GM12878 (cell line): ENCODE measurements at regions not wholly inside any gene's neighbourhood (a gene's known extent, or its start where the extent isn't known, plus 50 kb on each side); places are given as distances from the start of the nearest gene placed in this dataset.

ENCODE experiments used
- ATAC-seq: fragments of 200-7000 bp; cut with Tn5 transposase; 3 replicates; pipeline ENCODE4 v1.9.1; 2020; ENCODE audit warnings: mild to moderate bottlenecking, moderate library complexity
- BruUV-seq: library from RNA; stranded (reverse); fragments of 400-500 nt; replicated peaks from 2 replicates; lab custom pipeline; 2021; lab: Mats Ljungman, UMichigan
- CTCF ChIA-PET: fragments of 300-600 bp; sonication (Branson Sonifier 250); formaldehyde crosslinking; extraction: SDS; loops from one replicate; lab custom pipeline; 2021; ENCODE audit warnings: inconsistent platforms; lab: Yijun Ruan, JAX
- POLR2A ChIA-PET: fragments of 350-600 bp; formaldehyde crosslinking; extraction: SDS; loops from one replicate; lab custom pipeline; 2021; ENCODE audit warnings: inconsistent platforms; lab: Charles Lee
- RAD21 ChIA-PET: fragments of 300-600 bp; sonication (Branson Sonifier 250); formaldehyde crosslinking; loops from one replicate; lab custom pipeline; 2023; ENCODE audit warnings: antibody characterized with exemption; ENCODE audit not compliant: unreplicated experiment; lab: Charles Lee
- SMC1A ChIA-PET: fragments of 300-600 bp; sonication (Branson Sonifier 250); formaldehyde crosslinking; loops from one replicate; lab custom pipeline; 2023; ENCODE audit not compliant: unreplicated experiment, uncharacterized antibody; lab: Charles Lee
- DNase-seq: peaks from one replicate; pipeline ENCODE4 v3.0.0-alpha.2; 2011; ENCODE audit warnings: low read depth, low spot score
- FAIRE-seq: peaks from 3 replicates; lab custom pipeline; 2011; peaks lifted over from hg19 to GRCh38; lab: Jason Lieb, UNC
- H2AFZ ChIP-seq: 2 replicates; pipeline ENCODE4 v1.6.0; 2011; ENCODE audit warnings: low read depth, low read length, control low read depth; ENCODE audit not compliant: control insufficient read depth
- H3K27ac ChIP-seq: 2 replicates; pipeline ENCODE4 v1.5.1; 2011; ENCODE audit warnings: control low read depth; ENCODE audit not compliant: control insufficient read depth, insufficient read depth
- H3K27me3 ChIP-seq, 2 experiments: replicated peaks in 1 of 2; 2 replicates each; pipeline versions ENCODE4 v1.6.0 to v1.6.1; 2011; ENCODE audit warnings: low read length in 1 of 2; ENCODE audit not compliant: control insufficient read depth in 2 of 2, insufficient read depth in 2 of 2
- H3K36me3 ChIP-seq, 2 experiments: 2 replicates each; pipeline ENCODE4 v1.5.1; 2011; ENCODE audit warnings: low read length in 1 of 2; ENCODE audit not compliant: control insufficient read depth in 2 of 2, insufficient read depth in 2 of 2
- H3K4me1 ChIP-seq: 2 replicates; pipeline ENCODE4 v1.6.1; 2011; ENCODE audit warnings: mild to moderate bottlenecking, low read length, moderate library complexity, mixed read lengths; ENCODE audit not compliant: control insufficient read depth, insufficient read depth
- H3K4me2 ChIP-seq: 2 replicates; pipeline ENCODE4 v1.6.0; 2011; ENCODE audit warnings: control low read depth; ENCODE audit not compliant: control insufficient read depth, insufficient read depth
- H3K4me3 ChIP-seq: fragments of 200-600 bp; sonication (generic); 2 replicates; pipeline ENCODE4 v1.5.1; 2016
- H3K79me2 ChIP-seq: 2 replicates; pipeline ENCODE4 v1.6.0; 2011; ENCODE audit warnings: low read length; ENCODE audit not compliant: control insufficient read depth, insufficient read depth
- H3K9ac ChIP-seq: 2 replicates; pipeline ENCODE4 v1.8.0; 2011; ENCODE audit warnings: low read length, control low read depth, mixed read lengths; ENCODE audit not compliant: control insufficient read depth, insufficient read depth
- H3K9me3 ChIP-seq: replicated peaks from 3 replicates; pipeline ENCODE4 v1.5.1; 2011; ENCODE audit warnings: mild to moderate bottlenecking, low read length; ENCODE audit not compliant: control insufficient read depth, insufficient read depth
- H4K20me1 ChIP-seq: 2 replicates; pipeline ENCODE4 v1.6.0; 2011; ENCODE audit not compliant: control insufficient read depth, insufficient read depth
- CEBPB ChIP-seq, 2 experiments: fragments of 150-350 bp in 1 of 2; IDR thresholded peaks; 2 replicates each; pipeline ENCODE4 v1.6.1; 2012 to 2014; ENCODE audit warnings: low read depth in 2 of 2, low read length in 2 of 2, borderline replicate concordance in 1 of 2, inconsistent platforms in 1 of 2
- CHD1 ChIP-seq: IDR thresholded peaks from 2 replicates; pipeline ENCODE4 v1.6.1; 2012; ENCODE audit warnings: low read depth, low read length, improper control_type of control experiment
- IRF4 ChIP-seq: IDR thresholded peaks from 2 replicates; pipeline ENCODE4 v1.6.1; 2011; ENCODE audit warnings: low read depth, low read length
- MTA3 ChIP-seq: IDR thresholded peaks from 2 replicates; pipeline ENCODE4 v1.6.1; 2012; ENCODE audit warnings: low read length, inconsistent platforms, borderline replicate concordance
- NR2F1 ChIP-seq: fragments of 450-650 bp; conservative IDR thresholded peaks from 2 replicates; pipeline ENCODE4 v1.6.1; 2017; ENCODE audit warnings: mild to moderate bottlenecking
- PAX5 ChIP-seq: IDR thresholded peaks from 2 replicates; pipeline ENCODE4 v1.6.1; 2011; ENCODE audit warnings: low read depth, low read length, borderline replicate concordance
- POU2F2 ChIP-seq: IDR thresholded peaks from 3 replicates; pipeline ENCODE4 v1.6.1; 2011; ENCODE audit warnings: low read depth, mild to moderate bottlenecking, low read length, borderline replicate concordance
- RAD21 ChIP-seq: IDR thresholded peaks from 2 replicates; pipeline ENCODE4 v1.6.1; 2011; ENCODE audit warnings: mild to moderate bottlenecking, low read depth, low read length, moderate library complexity; ENCODE audit not compliant: insufficient read depth
- STAT1 ChIP-seq: fragments of 450-650 bp; conservative IDR thresholded peaks from 2 replicates; pipeline ENCODE4 v1.6.1; 2014; ENCODE audit warnings: antibody characterized with exemption, mild to moderate bottlenecking
- WRNIP1 ChIP-seq: IDR thresholded peaks from 2 replicates; pipeline ENCODE4 v1.6.1; 2011; ENCODE audit warnings: low read depth, low read length, improper control_type of control experiment, borderline replicate concordance
- WGBS: methylation state at CpG from one replicate; pipeline ENCODE4 v1.1.6; 2016; ENCODE audit warnings: low lambda C conversion rate; ENCODE audit not compliant: insufficient replicate concordance, insufficient coverage; ENCODE audit errors: missing lambda C conversion rate; 5-methylcytosine and 5-hydroxymethylcytosine counted together
- in situ Hi-C: fragments of 300-500 bp; cut with MboI; formaldehyde crosslinking; loops from 9 replicates; pipeline ENCODE4 v1.14.3; 2018; ENCODE audit warnings: mixed read lengths
- intact Hi-C: fragments of 100-400 bp; cut with micrococcal nuclease; formaldehyde crosslinking; loops from one replicate; pipeline ENCODE4 v1.14.2; 2022; ENCODE audit not compliant: unreplicated experiment
- TF ChIP-seq, protein P1 (sequence below): IDR thresholded peaks from 2 replicates; pipeline ENCODE4 v1.6.1; 2011; ENCODE audit warnings: borderline replicate concordance, low read depth, mild to moderate bottlenecking, moderate library complexity, low read length; ENCODE audit not compliant: insufficient read depth, poor library complexity, severe bottlenecking
- TF ChIP-seq, protein P2 (sequence below): fragments of 150-350 bp; IDR thresholded peaks from 2 replicates; pipeline ENCODE4 v1.6.1; 2016; ENCODE audit warnings: low read depth, low read length
- TF ChIP-seq, protein P3 (sequence below): IDR thresholded peaks from 2 replicates; pipeline ENCODE4 v1.6.1; 2012; ENCODE audit warnings: low read depth, low read length, improper control_type of control experiment
- TF ChIP-seq, protein P4 (sequence below): fragments of 450-650 bp; IDR thresholded peaks from 2 replicates; pipeline ENCODE4 v1.6.1; 2014; ENCODE audit warnings: mild to moderate bottlenecking
- TF ChIP-seq, protein P5 (sequence below): IDR thresholded peaks from 2 replicates; pipeline ENCODE4 v1.6.1; 2011; ENCODE audit warnings: low read depth, low read length, improper control_type of control experiment, borderline replicate concordance

DNA sequence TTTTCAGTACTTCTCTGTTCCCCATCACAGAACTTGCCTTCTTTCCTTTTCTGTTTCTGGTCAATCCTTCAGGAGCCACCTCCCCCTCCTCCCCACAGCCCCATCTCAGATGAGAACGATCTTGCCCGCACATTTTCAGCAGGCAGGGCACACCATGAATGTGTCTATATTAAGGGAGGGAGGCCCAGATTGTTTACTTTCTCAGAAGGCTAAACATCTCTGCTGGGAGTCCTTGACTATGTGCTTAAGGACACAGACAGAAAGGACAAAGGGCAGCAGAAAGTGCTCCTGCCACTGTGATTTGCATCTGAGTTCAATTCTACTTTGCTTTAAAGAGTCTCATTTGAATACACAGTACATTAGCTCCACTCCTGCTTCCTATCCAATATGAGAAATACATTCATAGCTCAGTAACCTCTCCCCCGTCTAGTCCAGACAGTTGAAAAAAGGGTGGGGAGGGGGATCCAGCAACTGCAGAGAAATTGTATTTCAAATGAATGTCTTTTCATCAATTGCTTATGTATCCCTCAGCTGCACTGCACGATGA is 175.0 kb upstream of the PARD3B start:
- in situ Hi-C loops, result no loop called here
- no peaks in the 10 kb centered on the region for H4K20me1 ChIP-seq
- H3K4me1 ChIP-seq, result no peaks in the 10 kb centered on the region
- POLR2A ChIA-PET, result no interaction called here
- no peaks in the 10 kb centered on the region; a peak in 1 of 4 replicates for H3K27me3 ChIP-seq
- CTCF ChIA-PET, result no interaction called here
- ATAC-seq (no peak), FAIRE-seq (no peak), DNase-seq (no peak)
- H3K9ac ChIP-seq, result no peak overlapping the region
- no peak overlapping the region for H2AFZ ChIP-seq
- intact Hi-C loops, result no loop called here
- no peak overlapping the region for H3K4me3 ChIP-seq
- H3K36me3 ChIP-seq, result no peaks in the 10 kb centered on the region
- no peaks in the 10 kb centered on the region for H3K9me3 ChIP-seq
- RAD21 ChIA-PET, result no interaction called here
- whole genome bisulfite sequencing, result 4% methylated on average over 4 of the region's 4 CpGs
- no peak overlapping the region for H3K27ac ChIP-seq
- SMC1A ChIA-PET, result no interaction called here
- no TSS peak for BruUV-seq
- H3K79me2 ChIP-seq, result no peaks in the 10 kb centered on the region
- no peak overlapping the region for H3K4me2 ChIP-seq
- TF ChIP-seq, protein P1, sequence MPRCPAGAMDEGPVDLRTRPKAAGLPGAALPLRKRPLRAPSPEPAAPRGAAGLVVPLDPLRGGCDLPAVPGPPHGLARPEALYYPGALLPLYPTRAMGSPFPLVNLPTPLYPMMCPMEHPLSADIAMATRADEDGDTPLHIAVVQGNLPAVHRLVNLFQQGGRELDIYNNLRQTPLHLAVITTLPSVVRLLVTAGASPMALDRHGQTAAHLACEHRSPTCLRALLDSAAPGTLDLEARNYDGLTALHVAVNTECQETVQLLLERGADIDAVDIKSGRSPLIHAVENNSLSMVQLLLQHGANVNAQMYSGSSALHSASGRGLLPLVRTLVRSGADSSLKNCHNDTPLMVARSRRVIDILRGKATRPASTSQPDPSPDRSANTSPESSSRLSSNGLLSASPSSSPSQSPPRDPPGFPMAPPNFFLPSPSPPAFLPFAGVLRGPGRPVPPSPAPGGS, result no peak
- no peak for TF ChIP-seq IRF4
- TF ChIP-seq, protein P2, sequence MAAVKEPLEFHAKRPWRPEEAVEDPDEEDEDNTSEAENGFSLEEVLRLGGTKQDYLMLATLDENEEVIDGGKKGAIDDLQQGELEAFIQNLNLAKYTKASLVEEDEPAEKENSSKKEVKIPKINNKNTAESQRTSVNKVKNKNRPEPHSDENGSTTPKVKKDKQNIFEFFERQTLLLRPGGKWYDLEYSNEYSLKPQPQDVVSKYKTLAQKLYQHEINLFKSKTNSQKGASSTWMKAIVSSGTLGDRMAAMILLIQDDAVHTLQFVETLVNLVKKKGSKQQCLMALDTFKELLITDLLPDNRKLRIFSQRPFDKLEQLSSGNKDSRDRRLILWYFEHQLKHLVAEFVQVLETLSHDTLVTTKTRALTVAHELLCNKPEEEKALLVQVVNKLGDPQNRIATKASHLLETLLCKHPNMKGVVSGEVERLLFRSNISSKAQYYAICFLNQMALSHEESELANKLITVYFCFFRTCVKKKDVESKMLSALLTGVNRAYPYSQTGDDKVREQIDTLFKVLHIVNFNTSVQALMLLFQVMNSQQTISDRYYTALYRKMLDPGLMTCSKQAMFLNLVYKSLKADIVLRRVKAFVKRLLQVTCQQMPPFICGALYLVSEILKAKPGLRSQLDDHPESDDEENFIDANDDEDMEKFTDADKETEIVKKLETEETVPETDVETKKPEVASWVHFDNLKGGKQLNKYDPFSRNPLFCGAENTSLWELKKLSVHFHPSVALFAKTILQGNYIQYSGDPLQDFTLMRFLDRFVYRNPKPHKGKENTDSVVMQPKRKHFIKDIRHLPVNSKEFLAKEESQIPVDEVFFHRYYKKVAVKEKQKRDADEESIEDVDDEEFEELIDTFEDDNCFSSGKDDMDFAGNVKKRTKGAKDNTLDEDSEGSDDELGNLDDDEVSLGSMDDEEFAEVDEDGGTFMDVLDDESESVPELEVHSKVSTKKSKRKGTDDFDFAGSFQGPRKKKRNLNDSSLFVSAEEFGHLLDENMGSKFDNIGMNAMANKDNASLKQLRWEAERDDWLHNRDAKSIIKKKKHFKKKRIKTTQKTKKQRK, result no peak
- no peak for TF ChIP-seq CEBPB (IDR thresholded peaks at IDR 0.05; ENCODE audit: borderline replicate concordance in 1 of 2, low read depth in 2 of 2, low read length in 2 of 2)
- TF ChIP-seq, protein P3, sequence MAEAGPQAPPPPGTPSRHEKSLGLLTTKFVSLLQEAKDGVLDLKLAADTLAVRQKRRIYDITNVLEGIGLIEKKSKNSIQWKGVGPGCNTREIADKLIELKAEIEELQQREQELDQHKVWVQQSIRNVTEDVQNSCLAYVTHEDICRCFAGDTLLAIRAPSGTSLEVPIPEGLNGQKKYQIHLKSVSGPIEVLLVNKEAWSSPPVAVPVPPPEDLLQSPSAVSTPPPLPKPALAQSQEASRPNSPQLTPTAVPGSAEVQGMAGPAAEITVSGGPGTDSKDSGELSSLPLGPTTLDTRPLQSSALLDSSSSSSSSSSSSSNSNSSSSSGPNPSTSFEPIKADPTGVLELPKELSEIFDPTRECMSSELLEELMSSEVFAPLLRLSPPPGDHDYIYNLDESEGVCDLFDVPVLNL, result no peak
- TF ChIP-seq PAX5, result no peak
- TF ChIP-seq CHD1, result no peak
- TF ChIP-seq MTA3, result no peak
- no peak for TF ChIP-seq RAD21
- no peak for TF ChIP-seq POU2F2
- TF ChIP-seq STAT1, result no peak
- TF ChIP-seq NR2F1, result no peak
- TF ChIP-seq, protein P4, sequence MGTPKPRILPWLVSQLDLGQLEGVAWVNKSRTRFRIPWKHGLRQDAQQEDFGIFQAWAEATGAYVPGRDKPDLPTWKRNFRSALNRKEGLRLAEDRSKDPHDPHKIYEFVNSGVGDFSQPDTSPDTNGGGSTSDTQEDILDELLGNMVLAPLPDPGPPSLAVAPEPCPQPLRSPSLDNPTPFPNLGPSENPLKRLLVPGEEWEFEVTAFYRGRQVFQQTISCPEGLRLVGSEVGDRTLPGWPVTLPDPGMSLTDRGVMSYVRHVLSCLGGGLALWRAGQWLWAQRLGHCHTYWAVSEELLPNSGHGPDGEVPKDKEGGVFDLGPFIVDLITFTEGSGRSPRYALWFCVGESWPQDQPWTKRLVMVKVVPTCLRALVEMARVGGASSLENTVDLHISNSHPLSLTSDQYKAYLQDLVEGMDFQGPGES, result no peak
- TF ChIP-seq, protein P5, sequence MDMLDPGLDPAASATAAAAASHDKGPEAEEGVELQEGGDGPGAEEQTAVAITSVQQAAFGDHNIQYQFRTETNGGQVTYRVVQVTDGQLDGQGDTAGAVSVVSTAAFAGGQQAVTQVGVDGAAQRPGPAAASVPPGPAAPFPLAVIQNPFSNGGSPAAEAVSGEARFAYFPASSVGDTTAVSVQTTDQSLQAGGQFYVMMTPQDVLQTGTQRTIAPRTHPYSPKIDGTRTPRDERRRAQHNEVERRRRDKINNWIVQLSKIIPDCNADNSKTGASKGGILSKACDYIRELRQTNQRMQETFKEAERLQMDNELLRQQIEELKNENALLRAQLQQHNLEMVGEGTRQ, result no peak
- TF ChIP-seq WRNIP1, result no peak
